HG03175 (cell line): ENCODE measurements at regions not wholly inside any gene's neighbourhood (a gene's known extent, or its start where the extent isn't known, plus 50 kb on each side); places are given as distances from the start of the nearest gene placed in this dataset.

Experiments
- ATAC-seq: cut with Tn5 transposase; IDR thresholded peaks from one replicate; pipeline ENCODE4 v1.9.1; 2021; ENCODE audit warnings: mild to moderate bottlenecking, moderate library complexity; ENCODE audit not compliant: unreplicated experiment

GRCh38 chr2:200171731-200172482 is 134.6 kb upstream of the SPATS2L start:
- no peak for ATAC-seq

DNA sequence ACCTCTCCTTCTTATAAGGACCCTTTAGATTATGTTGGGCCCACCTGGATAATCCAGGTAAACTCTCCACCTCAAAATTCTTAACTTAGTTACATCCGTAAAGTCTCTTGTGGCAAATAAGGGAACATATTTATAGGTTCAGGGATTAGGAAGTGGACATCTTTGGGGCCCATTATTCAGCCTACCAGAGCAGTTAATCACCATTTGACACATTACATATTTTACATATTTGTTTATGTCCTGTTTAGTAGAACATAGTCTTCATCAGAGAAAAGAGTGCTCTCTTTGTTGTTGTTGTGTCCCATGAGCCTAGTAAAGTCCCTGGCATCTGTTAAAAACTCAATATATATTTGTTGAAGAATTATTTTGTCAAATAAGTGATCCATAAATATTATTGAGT is 134.0 kb upstream of the SPATS2L start:
- no peak for ATAC-seq

- ATAC-seq, result no peak
Measured at GRCh38 chr2:200172944-200173581, 133.4 kb upstream of the SPATS2L start.

- no peak for ATAC-seq
Measured at GRCh38 chr2:200173691-200174090, 132.8 kb upstream of the SPATS2L start.

DNA sequence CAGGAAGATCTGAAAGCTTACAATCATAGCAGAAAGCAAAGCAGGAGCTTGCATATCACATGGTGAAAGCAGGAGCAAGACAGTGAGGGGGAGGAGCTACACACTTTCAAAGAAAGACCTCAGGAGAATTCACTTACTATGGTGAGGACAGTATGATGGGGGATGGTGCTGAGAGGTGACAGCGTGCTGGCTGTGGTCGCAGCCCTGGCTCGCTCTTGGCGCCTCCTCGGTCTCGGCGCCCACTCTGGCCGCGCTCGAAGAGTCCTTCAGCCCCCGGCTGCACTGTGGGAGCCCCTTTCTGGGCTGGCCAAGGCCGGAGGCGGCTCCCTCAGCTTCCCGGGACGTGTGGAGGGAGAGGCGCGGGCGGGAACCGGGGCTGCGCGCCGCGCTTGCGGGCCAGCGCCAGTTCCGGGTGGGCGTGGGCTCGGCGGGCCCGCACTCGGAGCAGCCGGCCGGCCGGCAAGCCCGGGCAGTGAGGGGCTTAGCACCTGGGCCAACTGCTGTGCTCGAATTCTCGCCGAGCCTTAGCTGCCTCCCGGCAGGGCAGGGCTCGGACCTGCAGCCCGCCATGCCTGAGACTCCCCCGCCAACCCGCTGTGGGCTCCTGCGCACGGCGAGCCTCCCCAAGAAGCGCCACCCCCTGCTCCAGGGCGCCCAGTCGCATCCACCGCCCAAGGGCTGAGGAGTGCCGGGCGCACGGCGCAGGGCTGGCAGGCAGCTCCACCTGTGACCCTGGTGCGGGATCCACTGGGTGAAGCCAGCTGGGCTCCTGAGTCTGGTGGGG is 131.9 kb upstream of the SPATS2L start:
- ATAC-seq, result no peak

DNA sequence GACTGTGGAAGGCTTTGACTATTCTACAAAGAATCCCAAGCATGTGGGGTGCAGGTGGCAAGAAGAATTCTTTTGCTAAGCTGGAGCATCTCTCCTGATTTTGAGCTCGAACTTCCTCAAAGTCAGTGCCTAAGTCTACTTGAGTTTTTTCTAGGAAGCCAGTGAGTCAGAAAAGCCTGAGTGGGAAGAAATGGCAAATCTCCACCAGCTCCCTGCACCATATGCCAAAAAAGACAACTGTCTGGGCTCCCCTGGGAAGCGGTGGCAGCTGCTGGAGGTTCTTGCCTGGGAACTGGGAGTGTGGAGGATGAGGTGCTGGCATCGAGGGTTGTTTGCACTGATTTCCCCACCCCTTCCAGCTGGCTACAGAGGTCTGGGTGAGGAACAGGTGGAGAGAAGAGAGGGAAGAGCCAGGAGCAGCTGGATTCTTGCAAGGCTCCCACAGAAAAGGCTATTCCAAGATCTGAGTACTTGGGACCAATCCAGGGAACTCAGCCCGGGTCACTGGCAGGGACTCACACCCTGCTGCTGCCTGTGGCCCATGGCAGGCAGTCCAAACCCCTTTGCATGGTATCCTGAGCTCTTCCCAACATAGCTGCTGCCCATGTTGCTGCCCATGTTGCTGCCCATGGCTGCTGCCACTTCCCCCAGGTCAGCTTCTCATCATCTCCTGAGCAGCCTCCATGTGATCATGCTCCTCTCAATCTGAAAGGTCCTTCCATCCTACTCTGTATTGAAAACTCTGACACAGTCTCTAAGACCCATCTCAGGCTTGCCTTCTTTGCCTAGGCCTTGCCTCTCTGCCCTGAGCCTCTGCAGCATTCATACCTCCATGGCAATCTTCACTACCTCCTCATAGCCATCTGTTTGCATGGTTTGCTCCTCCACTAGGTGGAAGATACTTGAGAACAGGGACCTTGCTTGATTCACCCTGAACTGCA is 128.3 kb upstream of the SPATS2L start:
- no peak for ATAC-seq

DNA sequence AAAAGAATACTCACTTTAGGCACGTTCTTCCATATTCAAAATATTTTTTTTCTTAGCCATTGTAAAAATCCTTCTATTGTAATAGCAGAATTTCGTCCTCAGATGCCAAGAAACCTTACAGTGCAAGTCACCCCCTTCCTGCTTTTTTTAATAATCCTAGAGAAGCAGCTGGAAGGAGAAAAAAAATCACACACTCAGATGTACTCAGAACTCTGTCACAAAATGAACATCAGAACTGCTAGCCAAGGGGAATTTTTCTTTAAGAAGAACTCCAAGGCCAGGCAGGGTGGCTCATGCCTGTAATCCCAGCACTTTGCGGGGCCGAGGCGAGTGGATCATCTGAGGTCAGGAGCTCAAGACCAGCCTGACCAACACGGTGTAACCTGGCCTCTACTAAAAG is 127.3 kb upstream of the SPATS2L start:
- ATAC-seq, result no peak

GRCh38 chr2:200180943-200181342 is 125.5 kb upstream of the SPATS2L start:
- ATAC-seq, result no peak

DNA sequence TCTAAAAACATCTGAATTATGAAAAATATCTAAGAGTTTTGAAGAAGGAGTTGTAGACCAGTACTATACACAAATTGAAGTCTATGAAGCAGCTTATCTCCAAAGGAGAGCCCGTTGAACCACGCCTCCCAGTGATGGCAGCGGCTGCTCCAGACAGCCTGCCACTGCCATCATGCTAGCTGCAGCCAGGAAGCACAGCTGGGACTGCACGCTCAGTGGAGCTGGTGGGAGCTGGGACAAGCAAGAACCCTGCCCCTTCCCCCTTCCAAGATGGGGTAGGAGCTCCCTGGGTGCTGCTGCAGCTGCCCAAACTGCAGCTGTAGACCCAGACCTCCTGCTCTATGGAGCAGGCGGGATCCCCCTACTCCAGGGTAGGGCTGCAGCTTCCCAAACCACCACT is 124.7 kb upstream of the SPATS2L start:
- ATAC-seq, result no peak

- no peak for ATAC-seq
Measured at GRCh38 chr2:200184748-200185627, 121.5 kb upstream of the SPATS2L start.

GRCh38 chr2:200185628-200186000 is 120.9 kb upstream of the SPATS2L start:
- no peak for ATAC-seq

GRCh38 chr2:200186002-200186401 is 120.5 kb upstream of the SPATS2L start:
- no peak for ATAC-seq

GRCh38 chr2:200188876-200189275 is 117.6 kb upstream of the SPATS2L start:
- ATAC-seq, result no peak

GRCh38 chr2:200189964-200190363 is 116.5 kb upstream of the SPATS2L start:
- no peak for ATAC-seq

GRCh38 chr2:200193331-200193730 is 113.2 kb upstream of the SPATS2L start:
- no peak for ATAC-seq

GRCh38 chr2:200193791-200194190 is 112.7 kb upstream of the SPATS2L start:
- ATAC-seq, result peak; percentile 66

GRCh38 chr2:200194746-200195145 is 111.7 kb upstream of the SPATS2L start:
- no peak for ATAC-seq

- ATAC-seq, result no peak
Measured at GRCh38 chr2:200199005-200199404, 107.5 kb upstream of the SPATS2L start.

DNA sequence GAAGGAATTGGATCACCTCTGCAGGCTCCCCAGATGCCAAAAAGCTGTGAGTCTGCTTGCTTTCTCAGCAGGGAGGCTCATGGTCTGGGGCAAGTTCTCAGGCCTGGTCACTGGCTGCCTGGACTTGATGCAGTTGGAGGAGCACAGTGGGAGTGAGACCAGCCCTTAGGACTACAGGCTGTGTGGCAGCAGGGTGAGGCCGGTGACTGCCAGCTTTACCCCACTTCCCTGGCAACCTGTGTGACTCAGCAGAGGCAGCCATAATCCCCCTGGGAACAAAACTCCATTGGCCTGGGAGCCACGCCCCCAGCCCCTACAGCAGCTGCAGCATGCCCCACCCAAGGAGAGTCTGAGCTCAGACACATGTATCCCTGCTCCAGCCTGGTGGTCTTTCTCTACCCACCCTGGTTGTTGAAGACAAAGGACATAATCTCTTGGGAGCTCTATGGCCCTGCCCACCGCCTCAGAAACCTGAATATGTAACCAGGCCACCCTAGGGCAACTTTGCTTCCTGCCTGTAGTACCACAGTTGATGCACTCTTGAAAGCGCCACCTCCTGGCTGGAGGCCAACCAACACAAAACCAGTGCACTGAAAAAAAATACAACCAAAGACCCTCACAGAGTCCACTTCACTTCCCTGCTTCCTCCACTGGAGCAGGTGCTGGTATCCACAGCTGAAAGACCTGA is 106.8 kb upstream of the SPATS2L start:
- ATAC-seq, result no peak
